PC-3 (cell line): ENCODE measurements at regions not wholly inside any gene's neighbourhood (a gene's known extent, or its start where the extent isn't known, plus 50 kb on each side); places are given as distances from the start of the nearest gene placed in this dataset.

Experiments
- ATAC-seq: fragments of 200-7000 bp; cut with Tn5 transposase; 2 replicates; pipeline ENCODE4 v1.9.1; 2020; ENCODE audit warnings: mild to moderate bottlenecking, moderate library complexity
- BruUV-seq: library from RNA; stranded (reverse); fragments of 400-500 nt; replicated peaks from 2 replicates; lab custom pipeline; 2021; lab: Mats Ljungman, UMichigan
- CTCF ChIA-PET: fragments of 300-600 bp; sonication (Branson Sonifier 250); formaldehyde crosslinking; loops from one replicate; lab custom pipeline; 2022; ENCODE audit warnings: antibody characterized with exemption; lab: Charles Lee
- POLR2A ChIA-PET: fragments of 300-600 bp; sonication (Branson Sonifier 250); formaldehyde crosslinking; loops from one replicate; lab custom pipeline; 2022; ENCODE audit warnings: antibody characterized with exemption; ENCODE audit not compliant: unreplicated experiment; lab: Charles Lee
- DNase-seq: peaks from one replicate; pipeline ENCODE4 v3.0.0-alpha.2; 2015
- H2AFZ ChIP-seq: fragments of 300-600 bp; sonication (generic); 2 replicates; pipeline ENCODE4 v1.6.0; 2016; ENCODE audit warnings: antibody characterized with exemption, low read length
- H3F3A ChIP-seq: fragments of 300-600 bp; sonication (generic); one replicate; pipeline ENCODE4 v1.6.0; 2017; ENCODE audit warnings: antibody characterized with exemption, low read length, control low read depth, mild to moderate bottlenecking; ENCODE audit not compliant: unreplicated experiment
- H3K27ac ChIP-seq: fragments of 300-600 bp; sonication (generic); 2 replicates; pipeline ENCODE4 v1.5.1; 2016; ENCODE audit warnings: mild to moderate bottlenecking, low read length
- H3K27me3 ChIP-seq: fragments of 300-600 bp; sonication (generic); 2 replicates; pipeline ENCODE4 v1.6.1; 2016; ENCODE audit warnings: low read length, mixed read lengths
- H3K36me3 ChIP-seq: fragments of 300-600 bp; sonication (generic); 2 replicates; pipeline ENCODE4 v1.6.1; 2016; ENCODE audit warnings: low read depth, mixed run types, low read length, mixed read lengths
- H3K4me1 ChIP-seq: fragments of 300-600 bp; sonication (generic); 2 replicates; pipeline ENCODE4 v1.5.1; 2016; ENCODE audit warnings: low read length; ENCODE audit not compliant: insufficient read depth
- H3K4me2 ChIP-seq: fragments of 300-600 bp; sonication (generic); 2 replicates; pipeline ENCODE4 v1.6.0; 2016; ENCODE audit warnings: low read length
- H3K4me3 ChIP-seq: fragments of 300-600 bp; sonication (generic); 2 replicates; pipeline ENCODE4 v1.5.1; 2016; ENCODE audit warnings: mild to moderate bottlenecking, low read length, mixed read lengths
- H3K79me2 ChIP-seq: fragments of 300-600 bp; sonication (generic); 2 replicates; pipeline ENCODE4 v1.6.1; 2017; ENCODE audit warnings: low read length, mixed read lengths
- H3K9ac ChIP-seq: fragments of 300-600 bp; sonication (generic); 2 replicates; pipeline ENCODE4 v1.6.0; 2016; ENCODE audit warnings: mild to moderate bottlenecking, low read length
- H3K9me2 ChIP-seq: fragments of 300-600 bp; sonication (generic); replicated peaks from 2 replicates; pipeline ENCODE4 v1.6.1; 2016; ENCODE audit warnings: mixed run types, low read length, mixed read lengths
- H3K9me3 ChIP-seq: fragments of 300-600 bp; sonication (generic); 2 replicates; pipeline ENCODE4 v1.6.1; 2016; ENCODE audit warnings: low read length, mixed read lengths
- H4K20me1 ChIP-seq: fragments of 300-600 bp; sonication (generic); 2 replicates; pipeline ENCODE4 v1.6.1; 2016; ENCODE audit warnings: low read length, mixed read lengths
- EZH2 ChIP-seq: fragments of 300-600 bp; sonication (generic); IDR thresholded peaks from one replicate; pipeline ENCODE4 v1.6.1; 2017; ENCODE audit warnings: antibody characterized with exemption, mild to moderate bottlenecking, low read length; ENCODE audit not compliant: unreplicated experiment
- EZH2phosphoT487 ChIP-seq: fragments of 300-600 bp; sonication (generic); IDR thresholded peaks from 2 replicates; pipeline ENCODE4 v1.6.1; 2018; ENCODE audit warnings: mild to moderate bottlenecking, antibody characterized with exemption, low read length, borderline replicate concordance
- intact Hi-C: fragments of 100-400 bp; cut with micrococcal nuclease; formaldehyde crosslinking; loops from 2 replicates; pipeline ENCODE4 v1.9.0; 2023
- TF ChIP-seq, protein P1 (sequence below): fragments of 300-600 bp; sonication (generic); conservative IDR thresholded peaks from 2 replicates; pipeline ENCODE4 v1.5.1; 2017; ENCODE audit warnings: antibody characterized with exemption, low read depth, mild to moderate bottlenecking, low read length

DNA sequence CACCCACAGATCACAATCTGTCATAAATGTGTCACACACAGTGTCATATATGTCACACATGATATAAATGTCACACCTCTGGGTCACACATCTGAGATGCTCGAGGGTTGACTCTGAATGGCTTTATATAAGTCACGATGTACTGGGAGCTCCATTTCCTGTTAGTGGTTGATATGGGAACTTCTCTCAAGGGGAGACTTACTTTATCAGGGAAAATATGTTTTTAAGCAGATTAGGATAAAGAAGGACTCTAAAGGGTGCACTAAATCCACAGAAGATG lies 83.9 kb upstream of the MEF2A start:
- no TSS peak for BruUV-seq
- no peak overlapping the region for H3K9ac ChIP-seq
- no peaks in the 10 kb centered on the region for H3K27me3 ChIP-seq
- H2AFZ ChIP-seq, result no peak overlapping the region
- CTCF ChIA-PET, result no interaction called here
- no peaks in the 10 kb centered on the region for H4K20me1 ChIP-seq
- H3K27ac ChIP-seq, result no peak overlapping the region
- H3K9me3 ChIP-seq, result no peaks in the 10 kb centered on the region
- no peak overlapping the region for H3K4me2 ChIP-seq
- no peaks in the 10 kb centered on the region for H3K36me3 ChIP-seq
- H3K4me1 ChIP-seq, result peaks cover 20% of the 10 kb centered on the region
- no peak for DNase-seq
- H3K9me2 ChIP-seq, result no peaks in the 10 kb centered on the region
- H3K79me2 ChIP-seq, result no peaks in the 10 kb centered on the region
- no peak for ATAC-seq
- H3F3A ChIP-seq, result peaks cover 8% of the 10 kb centered on the region
- intact Hi-C loops, result no loop called here
- TF ChIP-seq EZH2, result no peak
- TF ChIP-seq, protein P1, sequence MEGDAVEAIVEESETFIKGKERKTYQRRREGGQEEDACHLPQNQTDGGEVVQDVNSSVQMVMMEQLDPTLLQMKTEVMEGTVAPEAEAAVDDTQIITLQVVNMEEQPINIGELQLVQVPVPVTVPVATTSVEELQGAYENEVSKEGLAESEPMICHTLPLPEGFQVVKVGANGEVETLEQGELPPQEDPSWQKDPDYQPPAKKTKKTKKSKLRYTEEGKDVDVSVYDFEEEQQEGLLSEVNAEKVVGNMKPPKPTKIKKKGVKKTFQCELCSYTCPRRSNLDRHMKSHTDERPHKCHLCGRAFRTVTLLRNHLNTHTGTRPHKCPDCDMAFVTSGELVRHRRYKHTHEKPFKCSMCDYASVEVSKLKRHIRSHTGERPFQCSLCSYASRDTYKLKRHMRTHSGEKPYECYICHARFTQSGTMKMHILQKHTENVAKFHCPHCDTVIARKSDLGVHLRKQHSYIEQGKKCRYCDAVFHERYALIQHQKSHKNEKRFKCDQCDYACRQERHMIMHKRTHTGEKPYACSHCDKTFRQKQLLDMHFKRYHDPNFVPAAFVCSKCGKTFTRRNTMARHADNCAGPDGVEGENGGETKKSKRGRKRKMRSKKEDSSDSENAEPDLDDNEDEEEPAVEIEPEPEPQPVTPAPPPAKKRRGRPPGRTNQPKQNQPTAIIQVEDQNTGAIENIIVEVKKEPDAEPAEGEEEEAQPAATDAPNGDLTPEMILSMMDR, result no peak
- TF ChIP-seq EZH2phosphoT487, result no peak
- POLR2A ChIA-PET, result no interaction called here
- no peak overlapping the region for H3K4me3 ChIP-seq

DNA sequence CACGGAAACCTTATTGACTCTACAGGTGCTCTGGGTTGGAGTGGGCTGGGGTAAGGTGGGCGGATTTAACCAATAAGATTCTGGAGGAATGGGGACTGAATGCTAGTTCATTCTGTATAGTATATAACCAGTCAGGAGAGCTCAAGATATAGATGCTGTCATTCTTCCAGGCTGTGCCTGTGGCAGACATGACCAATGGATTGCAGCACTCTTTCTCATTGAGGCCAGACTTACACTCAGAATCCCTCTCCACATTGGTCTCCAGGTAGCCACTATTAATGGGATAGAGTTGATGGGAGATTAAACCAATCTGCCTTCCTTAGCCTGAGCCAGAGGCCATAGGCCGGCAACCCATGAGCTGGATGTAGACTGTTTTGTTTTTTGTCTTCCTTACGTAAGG lies 82.8 kb upstream of the MEF2A start:
- no peak overlapping the region for H2AFZ ChIP-seq
- no peak overlapping the region for H3K27ac ChIP-seq
- H3K4me3 ChIP-seq, result no peak overlapping the region
- TF ChIP-seq EZH2phosphoT487 (no peak), EZH2 (no peak)
- TF ChIP-seq, protein P1, result no peak
- no peaks in the 10 kb centered on the region for H3K9me3 ChIP-seq
- ATAC-seq (no peak), DNase-seq (no peak)
- CTCF ChIA-PET, result interaction anchor here (0.6 kb wide), 1 partner anchor 411 kb away, joined by 3 read pairs; no protein-coding TSS in a partner anchor
- H3K4me2 ChIP-seq, result no peak overlapping the region
- H3K27me3 ChIP-seq, result no peaks in the 10 kb centered on the region
- no TSS peak for BruUV-seq
- intact Hi-C loops, result no loop called here
- peaks cover 14% of the 10 kb centered on the region for H3K4me1 ChIP-seq
- POLR2A ChIA-PET, result interaction anchor here (0.6 kb wide), 1 partner anchor 28 kb away, joined by 3 read pairs; no protein-coding TSS in a partner anchor
- no peaks in the 10 kb centered on the region for H3K9me2 ChIP-seq
- no peaks in the 10 kb centered on the region for H3K79me2 ChIP-seq
- no peaks in the 10 kb centered on the region for H4K20me1 ChIP-seq
- no peaks in the 10 kb centered on the region for H3K36me3 ChIP-seq
- H3K9ac ChIP-seq, result no peak overlapping the region
- H3F3A ChIP-seq, result no peaks in the 10 kb centered on the region

DNA sequence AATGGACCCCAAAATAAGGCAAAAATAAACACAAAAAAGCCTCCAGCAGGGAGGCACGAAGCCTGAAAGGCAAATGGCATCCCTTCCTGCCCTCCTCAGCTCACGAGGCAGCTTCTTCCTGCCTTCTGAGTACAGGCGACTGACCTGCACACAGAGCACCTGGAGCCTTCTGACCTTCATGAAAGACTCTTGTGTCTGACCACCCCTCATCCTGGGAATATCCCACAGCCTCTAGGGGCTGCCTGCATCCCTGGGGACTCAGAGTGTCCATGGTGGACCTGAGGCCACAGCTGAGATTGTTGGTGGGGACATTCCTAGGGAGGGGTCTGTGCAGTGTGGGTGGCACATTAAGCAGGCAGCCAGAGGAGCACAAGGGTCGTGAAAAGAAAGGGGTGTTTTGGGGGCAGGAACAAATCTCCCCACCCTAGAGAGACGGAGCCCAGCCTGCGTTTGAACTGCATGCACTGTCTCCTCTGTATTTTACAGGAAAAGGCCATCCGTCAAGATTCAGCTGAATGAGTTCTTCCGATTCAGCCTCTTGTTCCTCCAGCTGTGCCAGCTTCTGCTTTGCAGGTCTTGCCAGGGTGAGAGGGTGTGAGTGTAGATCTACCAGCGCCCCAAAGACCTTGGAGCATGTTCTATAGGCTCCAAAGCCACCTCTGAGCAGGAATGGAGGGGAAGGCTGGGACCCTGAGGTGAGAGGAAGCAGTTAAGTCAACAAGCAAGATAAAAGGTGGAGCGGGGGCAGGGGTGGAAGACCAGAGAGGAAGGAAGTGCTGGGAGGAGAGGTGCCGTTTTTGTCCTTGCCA lies 80.4 kb upstream of the MEF2A start:
- Histone ChIP-seq H3K9me2 (no peaks in the 10 kb centered on the region), H3K4me1 (peaks cover 14% of the 10 kb centered on the region), H2AFZ (no peak overlapping the region), H3F3A (no peaks in the 10 kb centered on the region), H4K20me1 (no peaks in the 10 kb centered on the region), H3K4me2 (no peak overlapping the region), H3K27ac (no peak overlapping the region), H3K36me3 (no peaks in the 10 kb centered on the region), H3K79me2 (no peaks in the 10 kb centered on the region), H3K9ac (no peak overlapping the region), H3K27me3 (no peaks in the 10 kb centered on the region), H3K9me3 (no peaks in the 10 kb centered on the region), H3K4me3 (no peak overlapping the region)
- DNase-seq (no peak), ATAC-seq (no peak)
- TF ChIP-seq, protein P1, result no peak
- TF ChIP-seq EZH2phosphoT487, result no peak
- TF ChIP-seq EZH2, result no peak
- ChIA-PET CTCF (no interaction called here), POLR2A (interaction anchor here (0.7 kb wide), 1 partner anchor 596 kb away, joined by 3 read pairs; no protein-coding TSS in a partner anchor)
- intact Hi-C loops, result no loop called here
- BruUV-seq, result no TSS peak
